Osteoblast (primary cell): ENCODE measurements at regions not wholly inside any gene's neighbourhood (a gene's known extent, or its start where the extent isn't known, plus 50 kb on each side); places are given as distances from the start of the nearest gene placed in this dataset.

ENCODE experiments used
- DNase-seq: peaks from one replicate; pipeline ENCODE4 v3.0.0; 2011; ENCODE audit warnings: low spot score, mixed read lengths; ENCODE audit not compliant: insufficient read length; ENCODE audit errors: missing footprints
- H2AFZ ChIP-seq: 2 replicates; pipeline ENCODE4 v1.6.0; 2011; ENCODE audit warnings: mild to moderate bottlenecking, low read length
- H3K27ac ChIP-seq: 2 replicates; pipeline ENCODE4 v1.5.1; 2011; ENCODE audit warnings: mild to moderate bottlenecking, low read depth, low read length, moderate library complexity
- H3K27me3 ChIP-seq: 2 replicates; pipeline ENCODE4 v1.6.0; 2012; ENCODE audit warnings: mild to moderate bottlenecking, control low read depth, inconsistent platforms, low read length, moderate library complexity; ENCODE audit not compliant: insufficient read depth
- H3K36me3 ChIP-seq: 2 replicates; pipeline ENCODE4 v1.5.1; 2011; ENCODE audit warnings: mild to moderate bottlenecking, low read length, control low read depth, moderate library complexity; ENCODE audit not compliant: insufficient read depth
- H3K4me1 ChIP-seq: 2 replicates; pipeline ENCODE4 v1.5.1; 2011; ENCODE audit warnings: mild to moderate bottlenecking, low read length, control low read depth, moderate library complexity; ENCODE audit not compliant: insufficient read depth
- H3K4me2 ChIP-seq: 2 replicates; pipeline ENCODE4 v1.6.0; 2011; ENCODE audit warnings: mild to moderate bottlenecking, low read length; ENCODE audit not compliant: insufficient read depth
- H3K4me3 ChIP-seq: fragments of 200-600 bp; sonication (generic); 3 replicates; pipeline ENCODE4 v1.5.1; 2012; ENCODE audit warnings: mild to moderate bottlenecking, low read length, inconsistent platforms; ENCODE audit not compliant: insufficient read depth
- H3K79me2 ChIP-seq: 2 replicates; pipeline ENCODE4 v1.6.0; 2012; ENCODE audit warnings: mild to moderate bottlenecking, low read length, control low read depth, inconsistent platforms; ENCODE audit not compliant: insufficient read depth
- H3K9me3 ChIP-seq: 2 replicates; pipeline ENCODE4 v1.5.1; 2011; ENCODE audit warnings: low read depth, low read length, control low read depth
- H4K20me1 ChIP-seq: 2 replicates; pipeline ENCODE4 v1.6.0; 2012; ENCODE audit warnings: mild to moderate bottlenecking, low read length, control low read depth; ENCODE audit not compliant: insufficient read depth
- CTCF ChIP-seq: IDR thresholded peaks from 2 replicates; pipeline ENCODE4 v1.5.1; 2011; ENCODE audit warnings: mild to moderate bottlenecking, low read depth, low read length, moderate library complexity; ENCODE audit errors: extremely low read depth

- Histone ChIP-seq H3K27ac (no peak overlapping the region), H3K4me2 (peak overlapping the region; percentile 92), H3K27me3 (peaks cover 13% of the 10 kb centered on the region), H3K4me3 (peak overlapping the region; percentile 69), H2AFZ (peak overlapping the region; percentile 87), H3K36me3 (no peaks in the 10 kb centered on the region), H3K4me1 (peaks cover 9% of the 10 kb centered on the region), H3K9me3 (no peaks in the 10 kb centered on the region), H4K20me1 (no peaks in the 10 kb centered on the region), H3K79me2 (no peaks in the 10 kb centered on the region)
- no peak for DNase-seq
- no peak for TF ChIP-seq CTCF
Measured at GRCh38 chr7:25893436-25893835, 258.6 kb upstream of the NFE2L3 start.

- no peak for TF ChIP-seq CTCF
- Histone ChIP-seq H3K27ac (no peak overlapping the region), H3K9me3 (no peaks in the 10 kb centered on the region), H3K79me2 (no peaks in the 10 kb centered on the region), H3K27me3 (peaks cover 9% of the 10 kb centered on the region), H2AFZ (peak overlapping the region; percentile 80), H3K4me3 (no peak overlapping the region), H3K4me1 (peaks cover 9% of the 10 kb centered on the region), H3K36me3 (no peaks in the 10 kb centered on the region), H4K20me1 (no peaks in the 10 kb centered on the region), H3K4me2 (peak overlapping the region; percentile 90)
- DNase-seq, result no peak
Measured at GRCh38 chr7:25894002-25894901, 257.7 kb upstream of the NFE2L3 start.

GRCh38 chr7:25894902-25895791 is 256.9 kb upstream of the NFE2L3 start:
- H3K4me1 ChIP-seq, result peaks cover 9% of the 10 kb centered on the region
- peak; percentile 70 for TF ChIP-seq CTCF
- peaks cover 4% of the 10 kb centered on the region for H3K27me3 ChIP-seq
- no peaks in the 10 kb centered on the region for H3K9me3 ChIP-seq
- H2AFZ ChIP-seq, result peak overlapping the region; percentile 80
- H3K79me2 ChIP-seq, result no peaks in the 10 kb centered on the region
- peak; percentile 71 for DNase-seq
- no peaks in the 10 kb centered on the region for H4K20me1 ChIP-seq
- peak overlapping the region; percentile 90 for H3K4me2 ChIP-seq
- no peaks in the 10 kb centered on the region for H3K36me3 ChIP-seq
- H3K27ac ChIP-seq, result no peak overlapping the region
- peak overlapping the region; percentile 62 for H3K4me3 ChIP-seq

- TF ChIP-seq CTCF, result no peak
- H3K9me3 ChIP-seq, result no peaks in the 10 kb centered on the region
- H3K36me3 ChIP-seq, result no peaks in the 10 kb centered on the region
- DNase-seq, result no peak
- H2AFZ ChIP-seq, result peak overlapping the region; percentile 80
- peak overlapping the region; percentile 90 for H3K4me2 ChIP-seq
- peaks cover 6% of the 10 kb centered on the region for H3K27me3 ChIP-seq
- H3K4me3 ChIP-seq, result no peak overlapping the region
- H4K20me1 ChIP-seq, result no peaks in the 10 kb centered on the region
- H3K27ac ChIP-seq, result no peak overlapping the region
- H3K4me1 ChIP-seq, result peaks cover 9% of the 10 kb centered on the region
- no peaks in the 10 kb centered on the region for H3K79me2 ChIP-seq
Measured at GRCh38 chr7:25895792-25896171, 256.2 kb upstream of the NFE2L3 start.
